Stimulated activated CD8-positive, alpha-beta memory T cell treated with anti-CD3 and anti-CD28 coated beads, Interleukin-15, amount 100 ng/mL, for 48 hours (primary cell): ENCODE measurements at regions not wholly inside any gene's neighbourhood (a gene's known extent, or its start where the extent isn't known, plus 50 kb on each side); places are given as distances from the start of the nearest gene placed in this dataset.

ENCODE experiments used
- DNase-seq, 2 donors: peaks; one replicate each; pipeline ENCODE4 v3.0.0-alpha.2; 2020; ENCODE audit warnings: low read depth in 2 of 2

GRCh38 chr2:41724465-41724864 lies 323.4 kb upstream of the PKDCC start:
- DNase-seq: no peak

DNA sequence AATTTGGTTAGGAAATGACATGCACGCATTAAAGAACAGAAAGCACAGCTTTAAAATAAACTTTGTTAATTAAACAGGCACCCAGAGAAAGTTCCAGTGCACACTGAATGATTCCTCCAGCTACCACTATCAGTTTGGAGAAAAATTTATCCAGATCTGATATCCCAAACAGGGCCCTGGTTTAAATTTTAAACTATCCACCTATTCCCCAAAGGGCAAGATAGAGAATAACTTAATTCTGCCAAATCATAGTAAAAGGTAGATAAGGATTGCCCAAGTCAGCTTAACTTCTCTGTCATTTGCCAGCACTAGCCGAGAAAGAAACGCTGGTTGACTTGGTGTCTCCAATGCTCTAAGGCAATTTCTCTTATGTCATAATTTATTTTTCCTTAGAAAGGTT lies 321.9 kb upstream of the PKDCC start:
- DNase-seq: no peak

DNA sequence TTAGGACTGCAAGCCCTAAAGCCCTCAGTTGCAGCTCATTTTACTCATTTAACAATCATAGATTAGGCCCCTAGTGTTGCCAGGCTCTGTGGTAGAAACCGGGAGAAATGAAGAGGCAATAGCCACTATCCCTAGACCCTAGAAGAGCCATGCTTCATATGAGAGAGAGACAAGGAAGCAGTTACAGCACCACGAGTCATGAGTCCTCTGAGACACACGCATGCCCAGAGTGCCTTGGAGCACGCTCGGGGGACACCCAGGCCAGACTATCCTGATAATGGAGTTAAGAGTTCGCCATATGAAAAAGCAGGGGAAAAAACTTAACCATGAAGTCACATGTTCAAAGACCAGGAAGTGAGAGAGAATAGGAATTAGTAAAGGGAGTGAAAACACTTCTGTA lies 321.5 kb upstream of the PKDCC start:
- DNase-seq: no peak

DNA sequence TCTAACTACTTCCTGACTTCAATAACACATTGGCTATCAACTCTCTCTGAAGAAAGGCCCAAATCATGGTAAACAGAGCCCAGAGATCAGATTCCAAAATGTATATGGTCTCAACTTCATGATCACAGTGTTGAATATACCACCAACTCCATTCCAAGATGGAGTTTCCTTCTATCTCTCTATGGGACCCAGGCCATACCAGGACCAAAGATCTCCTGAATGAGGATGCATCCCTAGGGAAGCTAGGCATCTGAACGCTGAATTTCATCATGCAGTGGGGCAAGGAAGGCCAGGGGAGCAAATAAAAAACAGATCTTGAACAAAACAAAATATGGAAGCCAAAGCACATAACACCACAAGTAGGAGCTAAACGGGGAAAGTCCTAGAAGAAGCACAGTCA lies 320.7 kb upstream of the PKDCC start:
- no peak for DNase-seq

DNA sequence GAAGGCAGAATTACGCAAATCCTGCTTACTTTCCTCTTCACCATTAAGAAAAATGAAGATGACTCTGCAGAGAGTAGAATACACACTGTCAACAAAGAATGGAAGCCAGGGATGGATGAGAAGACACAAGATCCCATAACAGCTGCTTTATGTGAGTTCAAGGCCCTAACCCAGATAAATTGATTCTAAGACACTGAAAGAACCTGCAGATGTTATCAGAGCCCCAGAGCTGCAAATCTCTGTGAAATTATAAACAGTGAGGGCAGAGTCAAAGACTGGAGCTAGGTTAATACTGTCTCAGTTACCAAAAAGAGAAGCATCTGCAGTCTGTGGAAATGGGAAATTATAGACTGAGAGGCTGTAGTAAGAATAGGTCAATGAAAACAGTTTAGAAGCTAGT lies 320.1 kb upstream of the PKDCC start:
- DNase-seq: no peak

DNA sequence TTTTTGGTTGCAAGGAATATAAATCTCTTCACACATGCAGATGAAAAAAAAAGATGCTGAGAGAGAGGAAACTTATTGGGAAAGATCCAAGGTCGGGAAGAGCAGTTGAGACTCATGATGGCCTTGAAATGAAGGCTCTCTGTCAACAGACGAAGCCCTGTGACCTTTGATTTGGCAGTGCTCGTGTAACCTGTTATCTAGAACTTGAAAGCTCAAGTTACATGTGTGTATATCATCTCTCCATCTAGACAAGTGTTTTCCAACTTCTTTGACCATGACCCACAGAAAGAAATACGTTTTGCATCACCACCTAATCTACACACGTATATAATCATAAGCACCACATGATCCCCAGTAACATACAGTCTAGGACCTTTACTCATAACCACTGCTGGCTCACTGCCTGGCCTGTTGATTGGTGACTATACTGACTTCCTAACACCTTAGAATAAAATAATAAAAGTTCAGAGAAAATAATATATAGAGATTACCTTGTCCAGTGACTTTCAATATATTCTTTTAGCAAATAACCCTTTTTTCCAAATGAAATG lies 319.0 kb upstream of the PKDCC start:
- no peak for DNase-seq

GRCh38 chr2:41729800-41730364 lies 317.9 kb upstream of the PKDCC start:
- no peak for DNase-seq

DNA sequence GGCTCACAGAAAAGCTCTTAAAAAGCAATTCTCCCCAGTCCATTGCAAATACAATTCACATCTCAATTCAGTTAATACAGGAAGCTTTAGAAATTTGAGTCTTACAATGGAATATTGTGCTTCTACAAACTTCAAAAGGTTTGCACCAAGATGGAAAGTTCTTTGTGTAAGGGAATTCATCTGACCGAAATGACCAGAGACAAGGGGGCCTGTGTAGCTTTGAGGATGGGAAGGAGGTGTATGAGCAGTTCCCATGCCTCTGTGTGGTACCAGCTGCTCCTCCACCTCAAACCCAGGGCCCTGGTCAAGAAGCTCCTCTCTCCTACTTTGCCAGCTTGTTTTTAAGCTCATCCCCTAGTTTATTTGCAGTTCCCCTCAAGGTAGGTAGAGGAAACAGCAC lies 312.8 kb upstream of the PKDCC start:
- DNase-seq: no peak

DNA sequence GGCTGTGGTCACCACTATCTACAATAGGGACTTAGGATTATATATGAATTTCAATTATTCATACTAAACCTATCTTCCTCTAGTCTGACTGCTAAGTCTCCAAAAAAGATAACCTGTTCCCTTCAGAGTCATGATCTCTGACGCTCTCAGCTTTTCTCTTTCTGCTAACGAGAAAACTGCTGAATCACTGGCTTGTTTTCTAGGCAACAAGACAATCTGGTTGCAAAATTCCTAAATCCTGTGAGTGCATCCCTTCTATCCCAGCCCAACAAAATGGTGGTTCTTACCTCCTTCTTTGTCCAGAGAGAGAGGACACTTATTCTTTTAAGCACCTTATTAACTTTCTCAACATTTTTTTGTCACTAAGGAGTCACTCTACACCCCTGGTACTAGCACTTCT lies 312.3 kb upstream of the PKDCC start:
- DNase-seq: no peak

DNA sequence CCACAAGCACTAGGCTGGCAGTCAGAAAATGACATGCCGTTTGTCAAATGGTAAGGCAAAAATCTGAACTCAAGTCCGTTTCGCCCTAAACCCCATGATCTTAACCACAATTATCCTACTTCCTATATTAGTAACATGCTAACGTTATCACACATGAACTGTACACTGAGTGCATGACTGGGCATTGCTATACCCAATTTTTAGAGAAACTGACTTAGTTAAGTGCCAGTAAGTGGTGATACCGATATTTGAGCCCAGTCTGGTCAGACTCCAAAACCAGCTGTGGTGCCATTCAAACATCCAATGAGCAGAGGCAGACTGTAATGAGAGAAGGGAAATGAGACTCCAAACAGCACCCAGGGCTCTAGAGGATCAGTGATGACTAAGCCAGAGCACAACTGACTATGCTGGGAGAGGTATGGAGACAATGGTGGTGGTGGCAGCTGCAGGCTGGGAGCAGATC lies 311.7 kb upstream of the PKDCC start:
- no peak for DNase-seq

DNA sequence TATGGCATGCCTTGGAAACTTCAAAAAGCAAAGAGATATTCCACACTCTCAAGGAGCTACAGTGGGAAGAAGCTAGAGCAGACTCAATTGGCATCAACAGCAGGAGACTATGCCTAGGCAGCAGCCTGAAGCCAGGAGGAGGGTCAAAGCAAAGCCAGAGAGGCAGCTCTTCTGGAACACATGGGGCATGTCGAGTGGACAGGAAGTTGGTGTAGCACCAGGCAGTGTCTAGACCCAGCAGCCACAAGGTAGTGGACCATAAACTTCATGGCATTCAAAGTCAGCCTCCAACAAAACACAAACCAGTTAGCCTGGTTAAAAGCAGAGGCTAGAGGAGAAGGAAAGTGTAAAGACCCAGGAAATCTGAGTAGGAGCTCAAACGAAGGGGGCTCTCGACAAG lies 311.2 kb upstream of the PKDCC start:
- DNase-seq: no peak

DNA sequence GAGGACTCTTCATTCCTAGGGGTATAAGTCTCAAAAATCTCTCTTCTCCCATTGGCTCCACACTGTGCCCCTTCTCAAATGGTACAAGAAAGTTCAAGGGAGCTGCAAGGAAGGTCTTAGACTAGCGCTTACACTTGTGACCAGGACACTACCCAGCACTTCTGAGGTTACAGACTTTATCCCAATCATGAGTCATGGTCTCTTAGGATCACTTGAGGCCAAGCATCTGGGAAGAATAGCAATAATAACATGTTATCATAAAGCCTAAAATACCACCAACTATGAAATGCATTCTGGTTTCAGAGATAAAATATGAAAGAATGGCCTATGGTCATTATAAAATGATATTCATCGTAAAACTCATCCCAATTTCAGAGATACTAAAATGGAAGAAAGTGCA lies 309.9 kb upstream of the PKDCC start:
- DNase-seq: no peak

GRCh38 chr2:41741951-41742595 lies 305.7 kb upstream of the PKDCC start:
- no peak for DNase-seq

DNA sequence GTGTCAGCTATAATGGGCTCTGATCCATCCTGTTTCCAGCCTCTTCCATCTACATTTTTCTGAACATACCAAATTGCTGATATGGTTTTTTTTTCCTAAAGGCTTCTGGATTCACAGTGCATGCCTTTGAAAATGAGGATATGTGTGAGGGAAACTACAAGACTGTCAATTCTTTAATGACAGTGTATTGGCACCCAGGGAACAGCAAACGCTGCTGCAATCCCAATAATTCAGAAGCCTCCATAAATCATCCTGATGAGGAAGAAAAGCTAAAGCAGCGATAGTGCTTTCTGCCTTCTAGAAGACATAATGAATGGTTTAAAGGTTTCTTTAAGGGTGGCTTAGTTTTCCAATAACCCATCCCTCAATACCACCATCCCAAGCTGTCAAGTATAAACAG lies 304.5 kb upstream of the PKDCC start:
- no peak for DNase-seq

DNA sequence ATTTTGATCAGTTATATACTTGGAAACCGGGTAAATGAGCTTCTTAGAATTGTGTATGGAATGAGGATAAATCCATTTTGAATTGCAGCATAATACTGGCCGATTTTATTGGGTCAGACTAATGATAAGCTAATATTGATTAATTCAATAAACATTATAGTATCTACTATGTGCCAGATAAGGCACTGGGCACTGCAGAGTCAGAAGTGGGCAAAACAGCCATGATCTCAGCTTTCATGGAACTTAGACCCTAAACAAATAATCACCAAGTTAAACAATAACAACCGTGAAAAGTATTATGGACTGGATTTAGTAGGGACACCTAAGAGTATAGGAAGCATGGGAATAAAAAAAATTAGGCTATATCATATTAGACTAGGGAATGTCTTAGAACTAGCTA lies 297.0 kb upstream of the PKDCC start:
- DNase-seq: no peak

DNA sequence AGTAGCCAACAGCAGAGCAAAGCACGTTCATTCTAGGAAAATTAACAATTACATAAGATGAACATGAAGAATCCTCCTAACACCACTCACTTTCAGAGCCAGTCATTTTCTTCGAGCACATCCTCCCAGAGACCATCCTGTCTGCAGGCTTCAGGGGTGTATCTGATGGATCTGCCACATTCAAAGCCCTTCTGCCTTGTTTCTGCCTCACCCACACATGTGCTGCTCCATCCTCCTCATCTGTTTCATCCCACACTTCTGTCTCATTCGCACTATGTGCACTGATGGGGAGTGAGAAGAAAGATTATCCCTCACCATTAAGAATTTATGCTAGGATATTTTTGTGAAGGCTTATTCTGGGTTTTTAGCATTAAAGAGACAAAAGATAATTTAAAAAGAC lies 287.9 kb upstream of the PKDCC start:
- DNase-seq: no peak

- no peak for DNase-seq
These were observed 284.7 kb upstream of the PKDCC start for GRCh38 chr2:41763141-41763540.

DNA sequence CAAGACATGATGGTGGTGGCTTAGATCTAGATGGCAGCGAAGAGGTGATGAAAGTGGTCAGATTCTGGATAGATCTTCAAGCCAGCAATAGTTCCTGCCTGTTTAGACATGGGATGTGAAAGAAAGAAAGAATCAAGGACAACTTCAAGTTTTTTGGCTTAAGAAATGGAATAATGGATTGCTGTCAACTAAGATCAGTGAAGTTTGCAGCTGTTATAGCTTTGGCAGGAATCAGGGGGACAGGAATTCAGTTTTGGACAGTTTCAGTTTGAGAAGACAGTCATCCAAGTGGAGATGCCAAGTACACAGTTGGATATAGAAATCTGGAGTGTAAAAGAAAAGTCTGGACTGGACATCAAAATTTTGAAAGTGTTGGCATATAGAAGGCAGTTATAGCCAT lies 283.7 kb upstream of the PKDCC start:
- DNase-seq: no peak

GRCh38 chr2:41764919-41765318 lies 282.9 kb upstream of the PKDCC start:
- no peak for DNase-seq

GRCh38 chr2:41768310-41768709 lies 279.5 kb upstream of the PKDCC start:
- no peak for DNase-seq

- no peak for DNase-seq
These were observed 276.1 kb upstream of the PKDCC start for GRCh38 chr2:41771710-41772109.

GRCh38 chr2:41772697-41773096 lies 275.1 kb upstream of the PKDCC start:
- DNase-seq: no peak

- DNase-seq: no peak
These were observed 273.7 kb upstream of the PKDCC start for GRCh38 chr2:41774011-41774605.
